Neural progenitor cell (in vitro differentiated cells): ENCODE measurements at regions not wholly inside any gene's neighbourhood (a gene's known extent, or its start where the extent isn't known, plus 50 kb on each side); places are given as distances from the start of the nearest gene placed in this dataset.

Experiments
- DNase-seq: peaks from one replicate; pipeline ENCODE4 v3.0.0-alpha.2; 2016; ENCODE audit warnings: low spot score
- H2AFZ ChIP-seq: fragments of 200-600 bp; sonication (generic); replicated peaks from 2 replicates; pipeline ENCODE4 v1.6.1; 2016; ENCODE audit warnings: antibody characterized with exemption
- H3F3A ChIP-seq: fragments of 200-600 bp; sonication (generic); 2 replicates; pipeline ENCODE4 v1.6.1; 2016; ENCODE audit warnings: antibody characterized with exemption, low read depth
- H3K27ac ChIP-seq: fragments of 200-600 bp; sonication (generic); 2 replicates; pipeline ENCODE4 v1.5.1; 2016; ENCODE audit warnings: mild to moderate bottlenecking
- H3K27me3 ChIP-seq: fragments of 200-600 bp; sonication (generic); 2 replicates; pipeline ENCODE4 v1.6.1; 2016; ENCODE audit warnings: mild to moderate bottlenecking, moderate library complexity
- H3K36me3 ChIP-seq: fragments of 200-600 bp; sonication (generic); 2 replicates; pipeline ENCODE4 v1.5.1; 2016
- H3K4me1 ChIP-seq: fragments of 200-600 bp; sonication (generic); 2 replicates; pipeline ENCODE4 v1.6.1; 2016; ENCODE audit warnings: mixed run types
- H3K4me2 ChIP-seq: fragments of 200-600 bp; sonication (generic); 2 replicates; pipeline ENCODE4 v1.6.1; 2016
- H3K4me3 ChIP-seq: fragments of 200-600 bp; sonication (generic); 2 replicates; pipeline ENCODE4 v1.5.1; 2016
- H3K79me2 ChIP-seq: fragments of 200-600 bp; sonication (generic); 2 replicates; pipeline ENCODE4 v1.6.1; 2016; ENCODE audit warnings: low read depth
- H3K9ac ChIP-seq: fragments of 200-600 bp; sonication (generic); 2 replicates; pipeline ENCODE4 v1.6.1; 2016
- H3K9me3 ChIP-seq: fragments of 200-600 bp; sonication (generic); 2 replicates; pipeline ENCODE4 v1.5.1; 2016; ENCODE audit warnings: low read depth
- H4K20me1 ChIP-seq: fragments of 200-600 bp; sonication (generic); 2 replicates; pipeline ENCODE4 v1.6.1; 2016; ENCODE audit warnings: low read depth
- H3K27ac Mint-ChIP-seq: 3 replicates; pipeline ENCODE4 v1.8.0; 2021; ENCODE audit warnings: mixed read lengths
- H3K27me3 Mint-ChIP-seq: 2 replicates; pipeline ENCODE4 v1.8.0; 2022; ENCODE audit warnings: low read depth, mild to moderate bottlenecking, inconsistent platforms, moderate library complexity, mixed read lengths; ENCODE audit not compliant: insufficient read depth
- H3K36me3 Mint-ChIP-seq: 3 replicates; pipeline ENCODE4 v1.8.0; 2021; ENCODE audit warnings: mixed read lengths
- H3K4me1 Mint-ChIP-seq: 3 replicates; pipeline ENCODE4 v1.8.0; 2021; ENCODE audit warnings: mixed read lengths
- H3K4me3 Mint-ChIP-seq: 3 replicates; pipeline ENCODE4 v1.8.0; 2021; ENCODE audit warnings: mild to moderate bottlenecking, moderate library complexity, mixed read lengths
- H3K9me3 Mint-ChIP-seq: 3 replicates; pipeline ENCODE4 v1.8.0; 2020; ENCODE audit warnings: mixed read lengths
- EZH2 ChIP-seq: fragments of 200-600 bp; sonication (generic); IDR thresholded peaks from 2 replicates; pipeline ENCODE4 v1.6.1; 2017; ENCODE audit warnings: antibody characterized with exemption, mild to moderate bottlenecking, moderate library complexity
- EZH2phosphoT487 ChIP-seq: fragments of 200-600 bp; sonication (generic); IDR thresholded peaks from 2 replicates; pipeline ENCODE4 v1.6.1; 2017; ENCODE audit warnings: antibody characterized with exemption
- TF ChIP-seq, protein P1 (sequence below): fragments of 200-600 bp; sonication (generic); IDR thresholded peaks from 2 replicates; pipeline ENCODE4 v1.5.1; 2017; ENCODE audit warnings: antibody characterized with exemption, mild to moderate bottlenecking

DNA sequence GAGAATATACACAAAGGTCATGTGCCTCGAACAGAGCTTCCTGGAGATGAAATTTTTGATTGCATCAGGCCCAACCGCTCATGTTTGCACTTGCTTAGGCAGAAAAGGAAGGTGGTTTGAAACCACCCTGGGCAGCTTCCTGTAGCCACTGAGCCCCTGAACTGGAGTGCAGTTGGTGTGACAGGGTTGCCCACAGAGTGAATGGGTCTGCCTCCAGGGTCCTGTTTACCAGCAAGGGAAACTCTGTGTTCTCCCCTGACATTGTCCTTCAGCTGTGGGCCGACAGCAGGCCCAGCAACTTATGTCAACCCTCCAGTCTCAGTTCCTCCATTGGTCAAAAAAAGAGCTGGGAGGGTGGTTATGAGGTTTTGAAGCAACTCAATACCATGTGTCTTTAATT is 289.6 kb downstream of the KIF4B start:
- Histone ChIP-seq H3K27me3 (no peaks in the 10 kb centered on the region), H2AFZ (no peak overlapping the region), H4K20me1 (no peaks in the 10 kb centered on the region), H3K4me1 (no peaks in the 10 kb centered on the region), H3K9me3 (no peaks in the 10 kb centered on the region), H3F3A (no peaks in the 10 kb centered on the region), H3K79me2 (no peaks in the 10 kb centered on the region), H3K27ac (no peak overlapping the region), H3K4me2 (no peak overlapping the region), H3K36me3 (no peaks in the 10 kb centered on the region), H3K9ac (no peak overlapping the region), H3K4me3 (no peak overlapping the region)
- Mint-ChIP-seq H3K4me1 (no peaks in the 10 kb centered on the region), H3K27me3 (no peaks in the 10 kb centered on the region), H3K9me3 (no peaks in the 10 kb centered on the region), H3K36me3 (no peaks in the 10 kb centered on the region), H3K4me3 (no peak overlapping the region), H3K27ac (no peak overlapping the region)
- TF ChIP-seq, protein P1, sequence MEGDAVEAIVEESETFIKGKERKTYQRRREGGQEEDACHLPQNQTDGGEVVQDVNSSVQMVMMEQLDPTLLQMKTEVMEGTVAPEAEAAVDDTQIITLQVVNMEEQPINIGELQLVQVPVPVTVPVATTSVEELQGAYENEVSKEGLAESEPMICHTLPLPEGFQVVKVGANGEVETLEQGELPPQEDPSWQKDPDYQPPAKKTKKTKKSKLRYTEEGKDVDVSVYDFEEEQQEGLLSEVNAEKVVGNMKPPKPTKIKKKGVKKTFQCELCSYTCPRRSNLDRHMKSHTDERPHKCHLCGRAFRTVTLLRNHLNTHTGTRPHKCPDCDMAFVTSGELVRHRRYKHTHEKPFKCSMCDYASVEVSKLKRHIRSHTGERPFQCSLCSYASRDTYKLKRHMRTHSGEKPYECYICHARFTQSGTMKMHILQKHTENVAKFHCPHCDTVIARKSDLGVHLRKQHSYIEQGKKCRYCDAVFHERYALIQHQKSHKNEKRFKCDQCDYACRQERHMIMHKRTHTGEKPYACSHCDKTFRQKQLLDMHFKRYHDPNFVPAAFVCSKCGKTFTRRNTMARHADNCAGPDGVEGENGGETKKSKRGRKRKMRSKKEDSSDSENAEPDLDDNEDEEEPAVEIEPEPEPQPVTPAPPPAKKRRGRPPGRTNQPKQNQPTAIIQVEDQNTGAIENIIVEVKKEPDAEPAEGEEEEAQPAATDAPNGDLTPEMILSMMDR: no peak
- TF ChIP-seq EZH2phosphoT487: no peak
- DNase-seq: no peak

GRCh38 chr5:155307229-155307628 is 293.7 kb downstream of the KIF4B start:
- no peaks in the 10 kb centered on the region for H3K9me3 Mint-ChIP-seq
- H4K20me1 ChIP-seq: no peaks in the 10 kb centered on the region

GRCh38 chr5:155308289-155308688 is 294.7 kb downstream of the KIF4B start:
- no peaks in the 10 kb centered on the region for H3K9me3 ChIP-seq
- Mint-ChIP-seq H3K27ac (no peak overlapping the region), H3K36me3 (no peaks in the 10 kb centered on the region), H3K9me3 (no peaks in the 10 kb centered on the region), H3K4me3 (no peak overlapping the region), H3K4me1 (no peaks in the 10 kb centered on the region), H3K27me3 (peaks cover 5% of the 10 kb centered on the region)
- H3K27ac ChIP-seq: no peak overlapping the region
- no peak overlapping the region for H3K4me2 ChIP-seq
- H3K27me3 ChIP-seq: no peaks in the 10 kb centered on the region
- no peak for TF ChIP-seq EZH2phosphoT487
- TF ChIP-seq, protein P1: no peak
- no peak for TF ChIP-seq EZH2
- no peak overlapping the region for H3K9ac ChIP-seq
- no peaks in the 10 kb centered on the region for H3K36me3 ChIP-seq
- no peak overlapping the region for H2AFZ ChIP-seq
- DNase-seq: no peak
- H3K4me3 ChIP-seq: no peak overlapping the region
- no peaks in the 10 kb centered on the region for H4K20me1 ChIP-seq
- H3K79me2 ChIP-seq: no peaks in the 10 kb centered on the region
- no peaks in the 10 kb centered on the region for H3K4me1 ChIP-seq
- no peaks in the 10 kb centered on the region for H3F3A ChIP-seq

More at GRCh38 chr5:155307229-155307628, 293.7 kb downstream of the KIF4B start:
- Histone ChIP-seq H3F3A (no peaks in the 10 kb centered on the region), H2AFZ (no peak overlapping the region), H3K4me3 (no peak overlapping the region), H3K9me3 (no peaks in the 10 kb centered on the region), H3K4me1 (no peaks in the 10 kb centered on the region), H3K4me2 (no peak overlapping the region), H3K9ac (no peak overlapping the region), H3K27me3 (no peaks in the 10 kb centered on the region), H3K36me3 (no peaks in the 10 kb centered on the region), H3K27ac (no peak overlapping the region), H3K79me2 (no peaks in the 10 kb centered on the region)
- TF ChIP-seq EZH2: no peak
- TF ChIP-seq, protein P1: no peak
- TF ChIP-seq EZH2phosphoT487: no peak
- no peak overlapping the region for H3K4me3 Mint-ChIP-seq
- peaks cover 2% of the 10 kb centered on the region for H3K27me3 Mint-ChIP-seq
- DNase-seq: no peak
- H3K4me1 Mint-ChIP-seq: no peaks in the 10 kb centered on the region
- H3K36me3 Mint-ChIP-seq: no peaks in the 10 kb centered on the region
- H3K27ac Mint-ChIP-seq: no peak overlapping the region
